ENCODE measurements at regions not wholly inside any gene's neighbourhood (a gene's known extent, or its start where the extent isn't known, plus 50 kb on each side); places are given as distances from the start of the nearest gene placed in this dataset.
A peak's percentile ranks its signal among the peaks of the same experiment; 100 is the strongest.

DNA sequence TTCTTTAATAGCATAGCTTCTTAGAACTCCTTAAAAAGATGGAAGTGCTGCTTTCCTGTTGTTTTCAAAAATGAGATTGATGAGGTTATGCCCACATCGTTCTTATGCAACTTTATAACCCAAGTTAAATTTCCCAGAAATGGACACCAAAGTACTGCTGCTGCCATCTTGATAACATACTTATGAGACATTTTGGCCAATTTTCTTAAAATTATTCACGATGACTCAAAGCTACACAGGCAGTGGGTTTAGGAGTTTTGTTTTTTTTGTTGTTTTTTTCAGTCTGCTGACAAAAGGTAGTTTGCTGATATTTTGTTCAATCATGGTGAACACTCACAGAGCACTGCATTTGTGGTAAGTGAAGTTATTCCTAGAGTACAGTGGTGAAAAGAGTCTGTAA, 54.9 kb upstream of the RFC3 start:
- DNase-seq: no peak

DNA sequence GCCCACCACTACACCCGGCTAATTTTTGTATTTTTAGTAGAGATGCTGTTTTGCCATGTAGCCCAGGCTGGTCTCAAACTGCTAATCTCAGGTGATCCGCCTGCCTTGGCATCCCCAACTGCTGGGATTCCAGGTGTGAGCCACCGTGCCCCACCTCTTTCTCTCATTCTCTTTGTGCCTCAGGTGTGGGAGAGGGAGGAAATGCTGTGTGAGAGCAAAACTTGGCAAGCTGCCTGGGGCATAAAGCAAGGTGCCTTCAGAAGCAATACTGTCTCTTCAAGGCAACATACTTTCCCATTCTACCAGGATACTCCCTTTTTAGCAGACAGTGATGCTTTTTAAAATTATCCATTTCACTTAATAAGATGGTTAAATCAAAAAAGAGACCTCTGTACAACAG, 53.2 kb upstream of the RFC3 start:
- DNase-seq: peak; percentile 40

DNA sequence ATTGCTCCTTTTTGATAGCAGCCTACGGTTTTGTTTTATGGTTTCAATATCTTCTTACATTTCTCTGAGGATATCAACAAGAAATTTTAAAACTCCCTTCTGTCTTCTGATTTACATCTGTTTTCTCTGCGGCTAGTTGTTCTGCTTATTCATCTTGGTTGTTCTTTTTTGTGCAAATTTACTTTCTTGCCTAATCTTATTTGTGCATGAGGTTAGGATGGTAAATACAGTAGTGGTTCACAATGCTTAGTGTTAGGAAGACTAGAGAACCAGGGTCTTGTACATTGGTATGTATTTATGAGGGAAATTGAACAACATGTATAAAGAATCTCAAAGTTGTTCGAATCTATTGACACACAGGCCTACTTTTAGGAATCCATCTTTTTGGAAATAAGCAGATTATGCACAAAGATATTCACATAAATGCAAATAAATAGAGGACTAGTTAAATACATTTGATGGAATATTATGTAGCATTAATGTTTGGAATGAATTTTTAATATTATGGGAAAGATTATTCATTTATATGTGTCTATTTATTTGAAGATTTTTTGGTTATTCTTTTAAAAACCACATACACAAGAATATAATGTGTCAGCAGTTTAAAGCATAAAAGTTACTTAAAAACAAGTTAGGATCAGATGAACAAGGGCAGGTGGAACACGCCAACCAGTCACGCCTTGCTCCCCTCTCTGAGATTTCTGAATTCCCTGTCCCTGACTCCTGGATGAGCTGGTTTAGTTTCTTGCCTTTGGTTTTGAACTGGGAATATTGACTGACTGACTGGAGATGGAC, 51.4 kb upstream of the RFC3 start:
- DNase-seq: no peak

DNA sequence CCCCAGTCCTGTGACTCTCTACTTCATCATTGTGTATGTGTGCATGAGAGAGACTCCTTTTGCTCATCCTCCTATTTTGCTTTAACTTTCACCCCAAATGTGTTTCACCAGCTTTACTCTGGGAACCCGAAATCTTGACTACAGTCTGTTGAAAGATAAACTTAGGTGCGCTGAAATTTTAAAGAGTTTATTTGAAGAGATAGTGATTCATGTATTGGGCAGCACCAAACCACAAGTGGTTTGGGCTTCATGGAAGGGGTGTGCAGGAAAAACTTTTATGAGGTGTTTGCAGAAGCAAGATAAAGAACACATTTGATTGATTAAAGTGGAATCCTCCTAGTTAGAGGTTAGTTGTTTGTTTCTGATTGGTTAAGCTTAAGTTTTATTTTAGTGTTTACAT, 50.8 kb upstream of the RFC3 start:
- no peak for DNase-seq
